Uterus (tissue), 2 donors: ENCODE measurements at regions not wholly inside any gene's neighbourhood (a gene's known extent, or its start where the extent isn't known, plus 50 kb on each side); places are given as distances from the start of the nearest gene placed in this dataset.

Experiments
- CTCF ChIP-seq, 4 experiments: fragments of 200-600 bp in 2 of 4; fragments of 450-650 bp in 2 of 4; sonication (generic) in 2 of 4; IDR thresholded peaks; one replicate each; pipeline ENCODE4 v1.5.1; 2016 to 2019; ENCODE audit warnings: antibody characterized with exemption in 4 of 4, mild to moderate bottlenecking in 2 of 4, moderate library complexity in 1 of 4
- POLR2A ChIP-seq, 2 donors: fragments of 450-650 bp; IDR thresholded peaks; one replicate each; pipeline ENCODE4 v1.6.1; 2016; ENCODE audit warnings: antibody characterized with exemption in 2 of 2, mild to moderate bottlenecking in 1 of 2, moderate library complexity in 1 of 2

- no peak for TF ChIP-seq CTCF (IDR thresholded peaks at IDR 0.05)
- TF ChIP-seq POLR2A (IDR thresholded peaks at IDR 0.05): no peak
Observed at GRCh38 chr6:91645811-91646210, 1058.9 kb upstream of the MAP3K7 start.
